Endothelial cell of umbilical vein (primary cell): ENCODE measurements at regions not wholly inside any gene's neighbourhood (a gene's known extent, or its start where the extent isn't known, plus 50 kb on each side); places are given as distances from the start of the nearest gene placed in this dataset.

Experiments used
- BruUV-seq: library from RNA; stranded (reverse); fragments of 400-500 nt; replicated peaks from 2 replicates; lab custom pipeline; 2021; lab: Mats Ljungman, UMichigan
- CTCF ChIA-PET: fragments of 300-600, 350-600 bp; sonication (Branson Sonifier 250); formaldehyde crosslinking; loops from one replicate; lab custom pipeline; 2021; ENCODE audit warnings: antibody characterized with exemption, inconsistent platforms; lab: Charles Lee
- POLR2A ChIA-PET: fragments of 300-600, 350-600 bp; sonication (Branson Sonifier 250); formaldehyde crosslinking; loops from one replicate; lab custom pipeline; 2021; ENCODE audit warnings: antibody characterized with exemption, inconsistent platforms; lab: Charles Lee
- DNase-seq: peaks from one replicate; pipeline ENCODE4 v3.0.0-alpha.2; 2011; ENCODE audit warnings: low read depth, low spot score
- FAIRE-seq: peaks from 2 replicates; lab custom pipeline; 2011; peaks lifted over from hg19 to GRCh38; lab: Jason Lieb, UNC
- H2AFZ ChIP-seq: 2 replicates; pipeline ENCODE4 v1.6.0; 2012; ENCODE audit warnings: low read depth, low read length, control low read depth, inconsistent platforms
- H3K27ac ChIP-seq: 2 replicates; pipeline ENCODE4 v1.5.1; 2011; ENCODE audit warnings: low read depth, mild to moderate bottlenecking, control low read depth, low read length, moderate library complexity; ENCODE audit not compliant: insufficient read depth
- H3K27me3 ChIP-seq, 2 experiments: 2 replicates each; pipeline versions ENCODE4 v1.6.0 to v1.6.1; 2011; ENCODE audit warnings: low read length in 2 of 2, mixed read lengths in 1 of 2; ENCODE audit not compliant: control insufficient read depth in 2 of 2, insufficient read depth in 2 of 2
- H3K36me3 ChIP-seq, 2 experiments: 2 replicates in 1 of 2; 3 replicates in 1 of 2; pipeline ENCODE4 v1.5.1; 2011; ENCODE audit warnings: low read length in 2 of 2, mild to moderate bottlenecking in 1 of 2, moderate library complexity in 1 of 2; ENCODE audit not compliant: control insufficient read depth in 2 of 2, insufficient read depth in 2 of 2; ENCODE audit errors: extremely low read depth in 1 of 2
- H3K4me1 ChIP-seq: 3 replicates; pipeline ENCODE4 v1.5.1; 2011; ENCODE audit warnings: mild to moderate bottlenecking, low read length; ENCODE audit not compliant: control insufficient read depth, insufficient read depth; ENCODE audit errors: extremely low read depth
- H3K4me2 ChIP-seq: 2 replicates; pipeline ENCODE4 v1.6.1; 2011; ENCODE audit warnings: low read length, control low read depth, mixed read lengths; ENCODE audit not compliant: insufficient read depth
- H3K4me3 ChIP-seq, 3 experiments: fragments of 200-600 bp in 1 of 3; sonication (generic), shearing (Covaris generic) in 1 of 3; replicated peaks in 1 of 3; 2 replicates each; pipeline ENCODE4 v1.5.1; 2011 to 2016; ENCODE audit warnings: control low read depth in 3 of 3, low read length in 3 of 3, mild to moderate bottlenecking in 2 of 3, inconsistent platforms in 1 of 3, low read depth in 1 of 3, moderate library complexity in 1 of 3; ENCODE audit not compliant: insufficient read depth in 1 of 3
- H3K79me2 ChIP-seq: 2 replicates; pipeline ENCODE4 v1.6.0; 2012; ENCODE audit warnings: low read length, inconsistent platforms; ENCODE audit not compliant: control insufficient read depth, insufficient read depth
- H3K9ac ChIP-seq: replicated peaks from 2 replicates; pipeline ENCODE3; 2011; ENCODE audit warnings: low read length, control low read depth; ENCODE audit not compliant: insufficient read depth; ENCODE audit errors: extremely low read depth
- H3K9me1 ChIP-seq: replicated peaks from 3 replicates; pipeline ENCODE4 v1.6.0; 2011; ENCODE audit warnings: mild to moderate bottlenecking, low read length; ENCODE audit not compliant: control insufficient read depth, insufficient read depth; ENCODE audit errors: extremely low read depth
- H3K9me3 ChIP-seq: replicated peaks from 2 replicates; pipeline ENCODE4 v1.5.1; 2012; ENCODE audit warnings: low read length, inconsistent platforms; ENCODE audit not compliant: control insufficient read depth, insufficient read depth
- H4K20me1 ChIP-seq: replicated peaks from 2 replicates; pipeline ENCODE3; 2011; ENCODE audit warnings: mild to moderate bottlenecking, low read length; ENCODE audit not compliant: control insufficient read depth, insufficient read depth; ENCODE audit errors: extremely low read depth
- EZH2 ChIP-seq: IDR thresholded peaks from 2 replicates; pipeline ENCODE4 v1.6.1; 2012; ENCODE audit warnings: borderline replicate concordance, low read depth, mild to moderate bottlenecking, moderate library complexity, low read length, inconsistent platforms; ENCODE audit not compliant: severe bottlenecking
- FOS ChIP-seq: IDR thresholded peaks from 2 replicates; pipeline ENCODE4 v1.6.1; 2011; ENCODE audit warnings: mild to moderate bottlenecking, low read length, moderate library complexity, borderline replicate concordance; ENCODE audit not compliant: insufficient read depth
- GATA2 ChIP-seq: IDR thresholded peaks from 2 replicates; pipeline ENCODE4 v1.7.0; 2011; ENCODE audit warnings: low read depth, mild to moderate bottlenecking, moderate library complexity, mixed read lengths, low read length; ENCODE audit not compliant: insufficient read length, insufficient read depth
- JUN ChIP-seq: IDR thresholded peaks from 2 replicates; pipeline ENCODE4 v1.6.1; 2011; ENCODE audit warnings: borderline replicate concordance, low read depth; ENCODE audit not compliant: insufficient read length, insufficient read depth
- MAX ChIP-seq: IDR thresholded peaks from 2 replicates; pipeline ENCODE4 v1.6.1; 2011; ENCODE audit not compliant: insufficient read depth, insufficient read length
- MYC ChIP-seq: IDR thresholded peaks from one replicate; pipeline ENCODE4 v1.6.1; 2011; ENCODE audit warnings: mild to moderate bottlenecking, low read depth, low read length
- POLR2A ChIP-seq: IDR thresholded peaks from 2 replicates; pipeline ENCODE4 v1.6.1; 2012; ENCODE audit warnings: low read depth, mild to moderate bottlenecking, control low read depth, low read length
- POLR2AphosphoS5 ChIP-seq: IDR thresholded peaks from 2 replicates; pipeline ENCODE4 v1.6.1; 2012; ENCODE audit warnings: low read depth, mild to moderate bottlenecking, control low read depth, low read length, moderate library complexity; ENCODE audit not compliant: insufficient read depth
- dilution Hi-C: fragments of 300-500 bp; cut with MboI; formaldehyde crosslinking; loops from one replicate; pipeline ENCODE4 v1.15.0; 2019; ENCODE audit warnings: low sequenced_read_pairs; ENCODE audit not compliant: extremely low pct_ligation_motif_present
- intact Hi-C: fragments of 100-400 bp; cut with micrococcal nuclease; formaldehyde crosslinking; loops from one replicate; pipeline ENCODE4 v1.10.0; 2022
- TF ChIP-seq, protein P1 (sequence below), 2 donors: IDR thresholded peaks; 1 replicate in 1 of 2; 2 replicates in 1 of 2; pipeline ENCODE4 v1.5.1; 2011; ENCODE audit warnings: low read length in 2 of 2, mild to moderate bottlenecking in 2 of 2, moderate library complexity in 2 of 2, control low read depth in 1 of 2, inconsistent platforms in 1 of 2, low read depth in 1 of 2; ENCODE audit not compliant: insufficient read depth in 1 of 2; ENCODE audit errors: extremely low read depth in 1 of 2

GRCh38 chr7:49577576-49577975, 195.9 kb upstream of the VWC2 start:
- Histone ChIP-seq H4K20me1 (no peaks in the 10 kb centered on the region), H3K79me2 (no peaks in the 10 kb centered on the region), H3K9me1 (no peaks in the 10 kb centered on the region), H3K27me3 (no peaks in the 10 kb centered on the region), H3K9me3 (no peaks in the 10 kb centered on the region), H3K4me3 (no peak overlapping the region), H2AFZ (no peak overlapping the region), H3K9ac (no peak overlapping the region), H3K4me2 (no peak overlapping the region), H3K36me3 (no peaks in the 10 kb centered on the region), H3K27ac (no peak overlapping the region), H3K4me1 (no peaks in the 10 kb centered on the region)
- no peak for DNase-seq
- FAIRE-seq = no peak
- CTCF ChIA-PET = no interaction called here
- TF ChIP-seq, protein P1, sequence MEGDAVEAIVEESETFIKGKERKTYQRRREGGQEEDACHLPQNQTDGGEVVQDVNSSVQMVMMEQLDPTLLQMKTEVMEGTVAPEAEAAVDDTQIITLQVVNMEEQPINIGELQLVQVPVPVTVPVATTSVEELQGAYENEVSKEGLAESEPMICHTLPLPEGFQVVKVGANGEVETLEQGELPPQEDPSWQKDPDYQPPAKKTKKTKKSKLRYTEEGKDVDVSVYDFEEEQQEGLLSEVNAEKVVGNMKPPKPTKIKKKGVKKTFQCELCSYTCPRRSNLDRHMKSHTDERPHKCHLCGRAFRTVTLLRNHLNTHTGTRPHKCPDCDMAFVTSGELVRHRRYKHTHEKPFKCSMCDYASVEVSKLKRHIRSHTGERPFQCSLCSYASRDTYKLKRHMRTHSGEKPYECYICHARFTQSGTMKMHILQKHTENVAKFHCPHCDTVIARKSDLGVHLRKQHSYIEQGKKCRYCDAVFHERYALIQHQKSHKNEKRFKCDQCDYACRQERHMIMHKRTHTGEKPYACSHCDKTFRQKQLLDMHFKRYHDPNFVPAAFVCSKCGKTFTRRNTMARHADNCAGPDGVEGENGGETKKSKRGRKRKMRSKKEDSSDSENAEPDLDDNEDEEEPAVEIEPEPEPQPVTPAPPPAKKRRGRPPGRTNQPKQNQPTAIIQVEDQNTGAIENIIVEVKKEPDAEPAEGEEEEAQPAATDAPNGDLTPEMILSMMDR (IDR thresholded peaks at IDR 0.05; ENCODE audit: extremely low read depth in 1 of 2, insufficient read depth in 1 of 2, low read depth in 1 of 2, low read length in 2 of 2) = no peak
- TF ChIP-seq POLR2A = no peak
- no peak for TF ChIP-seq EZH2
- TF ChIP-seq MYC = no peak
- no peak for TF ChIP-seq FOS
- TF ChIP-seq GATA2 = no peak
- no peak for TF ChIP-seq MAX
- no peak for TF ChIP-seq JUN
- no peak for TF ChIP-seq POLR2AphosphoS5
- no TSS peak for BruUV-seq
- dilution Hi-C loops (no loop called here), intact Hi-C loops (no loop called here)
- POLR2A ChIA-PET = no interaction called here
